Peyer's patch (tissue), 4 donors: ENCODE measurements at regions not wholly inside any gene's neighbourhood (a gene's known extent, or its start where the extent isn't known, plus 50 kb on each side); places are given as distances from the start of the nearest gene placed in this dataset.

ENCODE experiments used
- POLR2A ChIP-seq, 2 donors: fragments of 450-650 bp; IDR thresholded peaks; one replicate each; pipeline ENCODE4 v1.5.1; 2017; ENCODE audit warnings: antibody characterized with exemption in 2 of 2, mild to moderate bottlenecking in 2 of 2, moderate library complexity in 2 of 2
- TF ChIP-seq, protein P1 (sequence below), 6 experiments: fragments of 450-650 bp in 4 of 6; fragments of 200-600 bp in 2 of 6; sonication (generic) in 1 of 6; IDR thresholded peaks; one replicate each; pipeline ENCODE4 v1.5.1; 2017 to 2019; ENCODE audit warnings: antibody characterized with exemption in 6 of 6, mild to moderate bottlenecking in 3 of 6, moderate library complexity in 1 of 6

DNA sequence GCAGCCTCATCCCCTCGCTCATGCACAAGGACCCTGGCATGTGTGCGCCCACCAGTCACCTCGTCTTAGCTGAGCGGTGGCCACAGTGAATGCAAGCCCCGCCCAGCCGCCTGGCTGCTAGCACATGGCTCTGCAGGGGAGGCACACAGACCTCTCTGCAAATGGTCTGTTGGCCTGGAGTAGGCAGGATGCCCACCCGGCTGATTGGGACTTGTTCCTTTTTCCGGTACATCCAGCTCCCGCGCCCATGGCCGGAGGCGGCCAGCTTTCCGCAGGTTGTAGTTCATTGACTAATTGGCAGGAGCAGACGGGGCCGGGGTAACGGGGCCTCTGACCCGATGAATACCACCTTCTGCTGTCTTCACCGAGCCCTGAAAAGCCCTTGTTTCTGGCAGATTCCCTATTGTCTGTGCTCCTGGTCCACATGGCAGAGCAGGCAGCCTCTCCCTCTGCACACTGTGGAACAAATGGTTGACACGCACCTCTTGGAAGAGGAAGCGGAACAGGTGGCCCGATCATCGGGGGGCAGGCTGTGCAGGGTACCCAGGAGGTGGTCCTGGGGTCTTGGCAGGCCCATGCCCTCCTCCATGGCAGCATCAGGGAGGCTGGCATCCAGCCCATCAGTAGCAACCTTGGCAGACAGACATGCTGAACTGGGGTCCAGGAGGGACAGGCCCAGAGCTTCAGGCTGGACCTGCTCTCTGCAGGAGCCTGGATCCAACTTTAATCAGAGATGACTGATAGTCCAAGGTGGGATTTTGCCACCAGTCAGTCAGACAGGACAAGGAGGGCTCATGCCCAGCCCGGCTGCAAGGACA is 1512.0 kb downstream of the BRD1 start:
- TF ChIP-seq, protein P1, sequence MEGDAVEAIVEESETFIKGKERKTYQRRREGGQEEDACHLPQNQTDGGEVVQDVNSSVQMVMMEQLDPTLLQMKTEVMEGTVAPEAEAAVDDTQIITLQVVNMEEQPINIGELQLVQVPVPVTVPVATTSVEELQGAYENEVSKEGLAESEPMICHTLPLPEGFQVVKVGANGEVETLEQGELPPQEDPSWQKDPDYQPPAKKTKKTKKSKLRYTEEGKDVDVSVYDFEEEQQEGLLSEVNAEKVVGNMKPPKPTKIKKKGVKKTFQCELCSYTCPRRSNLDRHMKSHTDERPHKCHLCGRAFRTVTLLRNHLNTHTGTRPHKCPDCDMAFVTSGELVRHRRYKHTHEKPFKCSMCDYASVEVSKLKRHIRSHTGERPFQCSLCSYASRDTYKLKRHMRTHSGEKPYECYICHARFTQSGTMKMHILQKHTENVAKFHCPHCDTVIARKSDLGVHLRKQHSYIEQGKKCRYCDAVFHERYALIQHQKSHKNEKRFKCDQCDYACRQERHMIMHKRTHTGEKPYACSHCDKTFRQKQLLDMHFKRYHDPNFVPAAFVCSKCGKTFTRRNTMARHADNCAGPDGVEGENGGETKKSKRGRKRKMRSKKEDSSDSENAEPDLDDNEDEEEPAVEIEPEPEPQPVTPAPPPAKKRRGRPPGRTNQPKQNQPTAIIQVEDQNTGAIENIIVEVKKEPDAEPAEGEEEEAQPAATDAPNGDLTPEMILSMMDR (IDR thresholded peaks at IDR 0.05) = no peak
- no peak for TF ChIP-seq POLR2A (IDR thresholded peaks at IDR 0.05)
